Renal cortical epithelial cell (primary cell): ENCODE measurements at regions not wholly inside any gene's neighbourhood (a gene's known extent, or its start where the extent isn't known, plus 50 kb on each side); places are given as distances from the start of the nearest gene placed in this dataset.

Experiments used
- DNase-seq: peaks from one replicate; pipeline ENCODE4 v3.0.0-alpha.2; 2011; ENCODE audit warnings: low read depth

DNA sequence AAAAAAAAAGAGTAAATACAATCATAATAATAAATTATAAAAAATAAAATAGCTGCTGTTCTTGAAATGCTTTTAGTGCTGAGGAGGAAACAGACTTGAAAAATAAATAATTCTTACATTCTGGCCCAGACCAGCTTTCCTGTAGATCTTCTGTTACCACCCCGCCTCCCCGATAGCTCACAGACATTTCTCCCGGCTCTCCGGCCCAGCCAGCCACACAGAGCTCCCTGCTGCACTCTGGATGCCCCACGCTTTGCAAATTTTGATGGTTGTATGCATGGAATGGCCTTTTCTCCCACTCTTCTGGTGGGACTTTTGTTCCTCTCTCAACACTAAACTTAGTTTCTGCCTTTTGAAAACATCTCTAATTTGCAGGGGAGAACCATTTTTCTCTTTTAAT, 249.3 kb downstream of the ATP23 start:
- no peak for DNase-seq

DNA sequence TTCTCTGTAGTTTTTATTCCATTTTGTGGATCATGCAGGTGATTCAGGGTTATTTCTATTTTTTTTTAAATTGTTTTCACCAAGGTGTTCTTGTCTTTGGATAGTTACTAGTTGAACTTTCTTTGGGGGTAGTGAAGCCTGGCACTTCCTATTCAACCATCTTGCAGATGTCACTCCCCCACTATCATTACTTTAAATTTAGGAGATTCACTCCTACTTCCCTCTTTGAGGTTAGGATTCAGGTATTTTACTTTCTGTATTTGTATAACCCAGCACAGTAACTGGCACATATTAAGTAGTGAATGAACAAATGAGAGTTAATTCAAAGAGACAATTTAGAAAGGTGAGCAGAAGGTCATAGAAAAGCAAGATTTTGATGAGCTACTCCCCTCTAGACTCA, 255.6 kb downstream of the ATP23 start:
- DNase-seq = no peak

DNA sequence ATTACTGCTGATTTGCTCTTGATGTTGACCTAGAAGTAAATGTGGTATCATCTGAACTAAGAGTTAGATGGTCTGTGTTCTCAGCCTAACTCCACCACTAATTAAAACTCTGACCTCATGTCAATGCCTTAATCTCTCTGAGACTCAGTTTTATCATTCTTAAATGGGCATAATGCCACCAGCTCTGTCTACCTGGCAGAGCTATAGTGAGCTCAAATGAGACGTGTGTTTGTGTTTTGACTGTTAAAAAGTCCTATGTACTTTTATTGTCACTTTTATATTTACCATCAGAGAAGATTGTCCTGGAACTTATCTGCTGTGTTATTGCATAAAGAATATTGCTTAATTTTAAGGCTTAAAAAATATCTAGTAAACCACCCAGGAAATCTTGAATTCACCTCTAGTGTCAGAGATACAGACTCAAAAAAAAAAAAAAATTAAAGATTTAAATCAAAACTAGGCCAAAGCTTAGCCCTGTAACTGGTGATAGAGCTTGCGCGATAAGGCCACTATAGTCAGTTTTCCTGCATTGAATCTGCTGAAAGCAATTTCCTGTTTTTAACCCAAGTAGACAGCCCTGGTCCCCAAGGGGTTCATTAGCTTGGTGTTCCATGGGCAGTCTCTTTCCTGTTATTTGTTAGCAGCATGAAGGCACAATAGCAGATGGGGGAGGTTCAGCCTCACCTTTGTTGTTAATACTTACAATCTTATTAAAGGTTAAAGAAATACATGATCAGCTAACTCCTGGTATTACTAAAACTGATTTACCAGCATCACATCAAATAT, 261.8 kb downstream of the ATP23 start:
- no peak for DNase-seq

DNA sequence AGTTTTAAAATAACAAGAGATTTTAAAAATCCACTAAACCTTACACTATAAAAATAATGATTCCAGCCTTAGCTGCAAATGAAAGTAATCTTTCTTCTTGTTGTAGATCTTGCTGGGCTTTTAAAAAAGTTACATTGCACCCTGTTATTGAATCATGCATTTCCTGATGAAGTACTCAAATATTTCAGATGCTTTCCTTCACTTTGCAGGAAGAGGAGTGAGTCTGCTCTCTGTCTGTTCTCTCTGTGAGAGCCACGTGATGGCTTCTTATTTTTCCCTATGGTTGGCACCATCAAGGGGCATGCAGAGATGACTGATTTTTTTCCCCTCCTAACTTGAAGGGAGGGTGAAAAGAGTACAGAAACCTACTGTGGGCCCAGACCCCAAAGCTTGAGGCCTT, 262.7 kb downstream of the ATP23 start:
- DNase-seq = peak; percentile 1

DNA sequence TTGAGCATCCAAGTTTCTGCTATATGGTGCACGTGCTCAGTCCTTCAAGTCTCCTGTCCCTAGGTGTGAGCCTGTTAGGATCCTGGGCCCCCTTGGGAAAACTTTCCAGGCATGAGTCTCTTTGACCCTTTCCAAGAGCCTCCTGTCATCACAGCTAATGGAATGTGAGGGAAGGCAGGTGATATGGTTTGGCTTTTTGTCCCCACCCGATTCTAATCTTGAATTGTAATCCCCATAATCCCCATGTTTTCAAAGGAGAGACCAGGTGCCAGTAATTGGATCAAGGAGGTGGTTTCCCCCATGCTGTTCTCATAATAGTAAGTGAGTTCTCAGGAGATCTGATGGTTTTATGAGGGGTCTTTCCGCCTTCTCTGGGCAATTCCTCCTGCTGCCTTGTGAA, 265.5 kb downstream of the ATP23 start:
- DNase-seq = no peak

DNA sequence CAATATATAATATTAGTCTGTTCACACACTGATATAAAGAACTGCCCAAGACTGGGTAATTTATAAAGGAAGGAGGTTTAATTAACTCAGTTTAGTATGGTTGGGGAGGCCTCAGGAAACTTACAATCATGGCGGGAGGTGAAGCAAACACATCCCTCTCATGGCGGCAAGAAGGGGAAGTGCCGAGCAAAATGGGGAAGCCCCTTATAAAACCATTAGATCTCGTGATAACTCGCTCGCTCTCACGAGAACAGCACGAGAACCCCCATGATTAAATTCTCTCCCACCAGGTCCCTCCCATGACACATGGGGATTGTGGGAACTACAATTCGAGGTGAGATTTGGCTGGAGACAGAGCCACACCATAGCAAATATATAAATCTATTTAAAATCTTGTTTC, 269.8 kb downstream of the ATP23 start:
- no peak for DNase-seq

DNA sequence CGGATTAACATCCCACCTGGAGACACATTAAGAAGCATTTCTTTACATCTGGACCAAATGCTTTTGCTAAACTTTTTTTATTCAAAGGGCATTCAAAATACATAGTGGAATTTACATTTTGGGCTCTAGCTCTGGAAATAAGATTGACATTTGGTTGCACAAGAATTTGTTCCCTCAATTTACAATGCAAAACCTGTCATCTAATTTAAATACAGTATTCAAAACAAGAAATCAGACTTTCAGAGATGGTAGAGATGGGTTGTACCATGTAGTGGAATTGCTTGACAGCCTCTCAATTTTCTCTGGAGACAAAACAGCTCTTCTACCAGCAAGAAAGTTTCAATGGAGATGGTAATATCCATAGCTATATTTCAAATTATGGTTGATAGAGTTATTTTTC, 275.8 kb downstream of the ATP23 start:
- no peak for DNase-seq

DNA sequence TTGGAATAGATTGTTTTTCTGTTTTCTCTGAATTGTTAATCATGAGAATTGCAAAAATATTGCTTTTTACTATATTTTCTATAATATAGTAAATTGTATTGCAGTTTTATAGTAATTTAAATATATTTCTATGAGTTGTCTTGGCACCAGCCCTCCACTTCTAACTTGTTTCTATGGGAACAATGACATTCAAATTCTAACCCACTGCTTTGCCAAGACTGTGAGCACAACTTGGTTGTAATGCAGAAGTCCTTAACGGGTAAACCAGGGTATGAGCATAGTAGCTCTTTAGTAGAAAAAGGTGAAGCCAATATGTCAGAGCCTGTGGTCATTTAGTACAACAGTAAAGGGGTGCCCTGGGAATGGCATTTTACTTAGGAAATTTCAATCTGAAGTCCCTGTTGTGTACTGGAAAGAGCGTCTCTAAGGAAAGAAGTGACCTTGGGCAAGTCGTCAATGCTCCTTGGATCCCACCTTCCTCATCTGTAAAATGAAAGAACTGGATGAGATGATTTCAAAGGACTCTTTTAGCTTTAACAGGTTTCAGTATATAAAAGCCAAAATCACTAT, 283.3 kb downstream of the ATP23 start:
- no peak for DNase-seq

DNA sequence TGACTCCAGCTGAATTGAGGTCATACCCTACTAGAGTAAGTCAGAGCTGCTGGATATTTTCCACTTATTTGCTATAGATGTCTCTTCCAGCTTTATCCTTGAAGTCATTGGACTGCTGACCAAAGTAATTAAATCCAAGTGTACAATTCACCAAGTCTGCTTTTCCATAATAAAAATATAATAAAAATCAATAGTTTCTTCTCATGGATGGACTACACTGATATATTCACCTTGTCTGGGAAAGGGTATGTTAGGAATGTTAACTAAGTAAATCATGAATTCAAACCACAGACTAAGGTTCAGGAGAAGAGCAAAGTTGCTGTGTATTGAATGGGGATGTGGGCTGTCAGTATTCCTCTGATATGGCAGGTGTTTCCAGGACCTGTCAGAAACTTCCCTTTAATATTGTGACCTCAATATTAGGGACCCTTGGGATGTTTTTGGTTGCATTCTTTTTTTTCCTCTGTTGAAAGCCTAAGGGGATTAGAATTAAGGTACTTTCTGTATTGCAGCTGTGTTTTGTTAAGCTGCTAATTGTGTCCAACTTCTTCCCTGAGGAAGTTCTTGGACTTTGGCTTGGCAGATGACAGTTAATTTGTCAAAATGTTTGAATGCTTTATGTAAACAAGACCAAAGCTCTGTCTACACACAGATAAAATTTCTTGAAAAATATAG, 284.0 kb downstream of the ATP23 start:
- DNase-seq = peak; percentile 2

DNA sequence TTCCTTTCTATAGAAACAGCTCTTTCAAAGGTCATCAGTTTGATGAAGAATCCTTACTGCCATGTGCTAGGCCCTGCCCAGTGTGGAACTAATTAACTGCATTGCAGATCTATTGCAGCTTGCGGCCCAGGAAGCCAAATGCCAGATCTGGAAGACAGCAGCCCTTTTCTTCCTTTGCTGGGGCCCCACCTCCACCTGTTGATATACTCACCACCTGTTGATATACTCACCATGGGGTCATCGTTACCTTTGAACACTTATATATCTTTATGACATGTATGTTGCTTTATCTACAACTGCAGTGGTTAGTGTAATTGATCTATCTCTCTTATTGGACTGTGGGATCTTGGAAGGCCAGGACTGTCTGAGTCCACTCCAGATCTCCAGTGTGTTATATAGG, 292.5 kb downstream of the ATP23 start:
- no peak for DNase-seq

DNA sequence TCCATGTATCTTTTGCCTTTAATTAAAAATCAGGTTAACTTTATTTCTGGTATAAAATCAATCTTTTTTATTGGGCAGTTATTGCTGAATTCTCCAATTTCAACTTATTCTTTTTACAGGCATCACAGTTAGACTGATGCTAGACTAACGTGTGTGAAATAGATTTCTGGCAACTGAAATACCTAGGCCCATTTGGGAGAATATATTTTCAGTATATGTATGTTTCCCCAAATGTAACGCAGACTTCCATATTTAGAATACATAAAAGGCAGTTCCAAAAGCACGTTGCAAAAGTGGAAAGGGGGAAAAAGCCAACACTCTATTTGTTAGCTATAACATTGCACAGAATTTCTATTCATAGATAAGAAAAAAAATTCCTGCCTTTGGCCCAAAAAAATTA, 297.0 kb downstream of the ATP23 start:
- no peak for DNase-seq

DNA sequence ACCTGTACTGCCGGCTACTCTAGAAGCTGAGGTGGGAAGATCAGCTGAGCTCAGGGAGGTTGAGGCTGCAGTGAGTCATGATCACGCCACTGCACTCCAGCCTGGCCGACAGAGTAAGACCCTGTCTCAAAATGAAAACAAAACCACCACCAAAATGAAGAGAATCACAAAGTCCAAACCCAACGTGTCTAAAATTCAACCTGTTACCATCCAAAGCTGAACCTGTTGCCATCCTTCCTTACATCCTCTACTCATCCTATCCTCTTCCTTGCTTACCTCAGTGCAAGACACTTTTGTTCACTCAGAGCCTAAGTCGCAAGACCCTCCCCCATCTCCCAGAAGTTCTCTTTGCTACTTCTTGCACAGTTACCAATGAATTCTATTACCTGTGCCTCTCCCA, 299.7 kb downstream of the ATP23 start:
- DNase-seq = no peak

DNA sequence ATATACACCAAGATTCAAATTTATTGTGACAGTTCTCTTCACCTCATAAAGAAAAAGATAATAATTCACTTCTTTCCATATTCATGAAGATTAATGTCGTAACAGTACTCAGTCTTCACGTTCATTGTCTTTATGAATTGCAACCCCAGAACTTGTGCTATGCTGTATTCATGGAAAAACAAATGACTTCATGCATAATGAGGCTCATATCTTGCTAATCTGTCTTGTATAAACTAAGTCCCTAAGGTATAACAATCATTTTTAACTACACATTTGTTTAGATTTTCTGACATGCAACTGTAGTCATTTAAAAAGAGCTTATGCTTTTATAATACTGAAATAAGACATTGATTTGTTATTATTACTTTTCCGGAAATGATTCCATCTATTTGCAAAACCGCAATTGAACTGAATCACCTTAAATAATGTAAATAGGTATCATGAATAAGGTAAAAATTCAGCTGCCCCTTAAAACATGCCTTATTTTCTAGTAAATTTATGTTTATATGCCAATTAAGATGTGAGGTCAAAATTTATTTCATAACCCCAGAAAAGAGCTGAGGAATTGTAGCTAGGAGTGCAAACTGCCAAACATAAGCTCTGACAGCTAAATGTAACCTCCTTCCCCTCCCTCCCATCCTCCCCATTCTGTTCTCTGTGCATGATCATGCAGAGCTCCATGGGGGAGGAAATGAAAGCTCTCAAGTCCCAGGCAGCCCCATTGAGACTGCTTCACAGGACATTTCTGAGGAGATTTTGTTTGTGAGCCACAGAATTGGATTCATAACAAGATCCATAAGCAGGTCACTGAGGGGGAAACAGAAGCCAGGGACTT, 301.6 kb downstream of the ATP23 start:
- DNase-seq = no peak

DNA sequence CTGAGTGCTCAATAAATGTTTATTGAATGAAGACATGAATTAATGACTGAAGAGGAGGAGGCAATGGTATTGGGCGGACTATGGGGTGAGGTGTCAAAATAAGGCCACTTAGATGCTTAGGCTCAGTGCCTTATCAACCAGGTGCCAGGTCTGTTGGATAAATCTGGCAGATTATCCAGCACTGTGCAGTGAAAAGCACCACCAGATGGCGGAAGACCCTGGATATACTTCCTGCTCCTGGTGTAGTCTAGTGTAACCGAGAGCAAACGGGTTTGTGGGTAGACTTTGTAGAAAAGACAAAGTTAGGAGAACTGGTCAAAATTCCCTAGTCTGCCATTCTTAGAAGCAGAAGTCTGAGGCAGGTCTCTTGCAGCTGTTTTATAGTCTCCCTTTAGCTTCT, 306.3 kb downstream of the ATP23 start:
- no peak for DNase-seq

DNA sequence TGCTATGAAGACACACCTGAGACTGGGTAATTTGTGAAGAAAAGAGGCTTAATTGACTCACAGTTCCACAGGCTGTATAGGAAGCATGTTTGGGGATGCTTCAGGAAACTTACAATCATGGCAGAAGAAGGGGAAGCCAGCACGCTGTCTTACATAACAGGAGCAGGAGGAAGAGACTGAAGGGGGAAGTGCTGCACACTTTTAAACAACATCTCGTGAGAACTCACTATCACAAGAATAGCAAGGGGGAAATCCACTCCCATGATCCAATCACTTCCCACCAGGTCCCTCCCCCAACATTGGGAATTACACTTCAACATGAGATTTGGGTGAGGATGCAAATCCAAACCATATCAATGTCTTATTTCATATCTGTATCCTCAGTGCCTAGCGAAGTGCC, 307.2 kb downstream of the ATP23 start:
- no peak for DNase-seq

DNA sequence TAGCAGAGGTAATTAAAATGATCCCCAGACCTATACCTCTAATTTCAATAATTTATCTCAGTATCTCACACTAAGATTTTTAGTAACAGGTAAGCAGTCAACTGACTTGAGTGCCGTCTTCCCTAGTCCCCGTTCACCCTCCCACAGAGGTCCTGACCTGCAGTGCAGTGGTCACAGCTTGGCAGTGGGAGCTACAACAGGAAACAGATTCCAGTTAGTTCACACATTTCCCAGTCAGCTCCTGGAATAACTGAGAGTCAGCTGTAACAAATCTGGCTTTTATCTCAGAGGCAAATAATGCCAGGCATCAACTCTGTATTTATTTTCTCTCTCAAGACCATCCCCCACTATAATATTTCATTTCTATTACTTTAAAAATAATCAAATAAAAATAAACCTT, 308.2 kb downstream of the ATP23 start:
- DNase-seq = peak; percentile 40

DNA sequence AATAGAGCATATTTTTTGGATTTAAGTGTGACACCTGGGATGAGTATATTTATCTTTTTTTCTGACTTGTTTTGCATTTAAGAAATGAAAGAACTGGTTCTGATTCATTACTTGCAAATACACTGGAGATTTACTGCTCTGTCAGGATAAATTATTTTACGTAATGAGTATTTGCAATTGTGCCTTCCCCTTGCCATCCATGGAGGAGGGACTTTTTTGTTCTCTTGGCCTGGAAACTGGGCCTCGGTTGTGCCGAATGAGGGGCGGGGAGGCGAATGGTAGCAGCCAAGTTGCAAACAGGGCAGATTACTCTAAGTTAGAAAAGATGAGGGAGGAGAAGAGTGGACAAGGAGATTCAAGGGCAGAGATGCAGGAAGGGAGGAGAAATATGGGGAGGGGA, 308.7 kb downstream of the ATP23 start:
- no peak for DNase-seq

DNA sequence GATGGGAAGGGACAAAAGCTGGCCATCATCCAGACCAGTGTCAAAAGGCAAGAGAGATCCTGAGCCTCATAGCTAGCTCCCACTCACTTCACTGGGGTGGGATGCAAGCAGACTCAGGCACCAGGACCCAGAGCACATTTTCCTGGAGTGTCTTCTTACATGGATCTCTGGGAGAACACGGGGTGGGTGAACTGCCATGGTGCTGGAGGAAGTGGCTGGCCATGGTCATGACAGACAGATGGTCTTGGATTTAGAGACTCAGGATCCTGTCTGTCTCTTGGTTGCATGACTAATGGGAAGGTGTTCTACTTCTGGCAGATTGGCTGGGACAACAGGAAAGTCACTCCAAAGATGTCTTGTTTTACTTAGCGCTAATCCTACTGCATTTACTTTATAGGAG, 311.5 kb downstream of the ATP23 start:
- DNase-seq = no peak

DNA sequence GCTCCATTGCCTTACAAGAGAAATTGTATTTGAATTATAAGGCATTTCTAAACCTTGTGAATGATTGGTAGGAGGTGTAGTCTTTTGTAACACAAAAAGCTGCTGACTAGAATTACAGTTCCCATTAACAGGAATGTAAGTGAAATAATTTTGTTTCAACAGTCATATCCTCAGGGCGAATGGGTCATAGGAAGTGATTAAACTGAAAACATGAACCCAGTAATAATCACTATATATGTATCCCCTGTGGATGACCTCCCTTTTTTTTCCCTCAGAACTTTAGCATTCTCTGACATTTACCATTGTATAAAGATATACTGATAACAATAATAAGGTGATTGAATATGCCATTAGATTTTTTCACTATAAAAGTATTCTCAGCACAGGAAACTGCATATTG, 312.3 kb downstream of the ATP23 start:
- peak; percentile 51 for DNase-seq

DNA sequence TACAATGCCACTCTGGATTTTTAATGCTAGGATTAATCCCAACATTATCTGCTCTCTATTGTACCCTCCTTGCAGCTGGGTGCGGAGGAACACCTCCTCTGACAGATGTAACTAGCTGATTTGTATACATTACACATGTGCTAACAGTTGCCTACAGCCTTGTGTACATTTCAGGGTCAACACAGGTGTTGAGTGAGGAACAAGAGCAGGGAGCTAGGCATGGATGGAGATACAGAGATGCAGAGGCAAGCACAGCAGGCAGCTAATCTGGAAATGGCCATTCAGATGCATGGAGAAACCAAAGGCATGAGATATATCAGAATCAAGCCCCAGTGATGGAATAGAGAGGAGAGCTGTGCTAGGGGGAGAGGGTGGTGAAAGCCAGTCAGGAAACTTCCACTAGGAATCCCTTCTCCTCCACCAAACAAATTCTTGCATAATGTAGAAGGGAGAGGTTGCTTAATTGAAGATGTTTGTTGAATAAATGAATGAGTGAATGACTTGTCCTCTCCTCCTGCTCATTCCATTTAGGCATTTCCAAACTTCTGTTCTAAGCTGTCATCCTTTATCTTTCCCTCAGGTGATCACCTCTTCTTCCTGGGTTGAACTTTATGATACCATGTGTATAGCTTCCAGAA, 313.2 kb downstream of the ATP23 start:
- DNase-seq = no peak

DNA sequence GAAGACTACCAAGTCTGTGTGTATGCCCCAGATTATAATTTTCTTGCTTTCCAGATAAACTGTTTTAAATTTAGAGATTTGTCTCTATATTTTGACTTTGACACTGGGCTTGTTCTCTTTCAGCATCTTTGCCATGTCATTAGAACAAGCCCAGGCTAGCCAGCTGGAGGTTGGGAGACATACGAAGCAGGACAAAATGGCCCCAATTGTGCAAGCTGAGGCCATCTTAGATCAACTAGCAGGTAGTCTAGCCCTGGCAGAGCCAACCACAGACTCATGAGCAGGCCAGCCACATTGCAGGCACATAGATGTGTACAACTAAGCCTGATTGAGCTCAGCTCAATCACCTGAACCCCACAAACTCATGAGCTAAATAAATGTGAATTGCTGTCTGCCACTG, 321.4 kb downstream of the ATP23 start:
- DNase-seq = no peak

DNA sequence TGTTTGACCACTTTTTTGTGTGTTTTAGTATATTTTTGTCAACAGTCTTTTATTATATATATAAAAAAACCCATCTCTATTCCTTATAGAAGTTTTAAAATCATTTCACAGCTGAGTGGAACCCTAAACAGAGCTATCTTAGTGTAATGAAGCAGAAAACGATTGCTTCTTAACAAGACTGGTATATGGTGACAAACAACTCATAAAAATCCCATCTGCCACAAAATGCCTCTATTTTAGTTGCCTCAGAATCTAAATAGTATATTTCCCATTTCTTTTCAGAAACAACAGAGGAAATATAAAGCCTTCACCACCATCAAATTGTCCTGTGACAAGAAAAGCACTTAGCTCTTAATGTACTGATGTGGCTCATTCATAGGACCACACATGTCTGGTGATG, 322.4 kb downstream of the ATP23 start:
- DNase-seq = no peak
